ENCODE measurements at regions not wholly inside any gene's neighbourhood (a gene's known extent, or its start where the extent isn't known, plus 50 kb on each side); places are given as distances from the start of the nearest gene placed in this dataset.

DNA sequence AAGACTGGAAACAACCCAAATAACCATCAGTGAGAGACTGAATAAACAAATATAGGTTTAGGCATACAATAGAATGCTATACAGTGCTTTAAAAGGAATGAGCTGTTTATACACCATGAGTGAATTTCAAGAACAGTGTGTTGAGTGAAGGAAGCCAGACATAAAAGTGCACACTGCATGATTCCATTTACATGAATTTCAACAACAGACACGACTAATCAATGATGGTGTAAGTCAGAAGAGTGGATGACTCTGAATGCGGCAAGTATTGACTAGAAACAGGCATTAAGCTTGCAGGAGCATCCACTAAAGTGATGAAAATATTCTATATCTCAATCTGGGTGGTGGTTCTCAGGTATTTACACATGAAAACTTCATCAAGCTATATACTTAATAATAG, 142.7 kb upstream of the SLC39A10 start:
- Histone ChIP-seq H3F3A (ENCODE audit: insufficient read depth, low read length) (no peaks in the 10 kb centered on the region), H3K4me2 (ENCODE audit: low read depth, low read length) (no peak overlapping the region), H3K4me1 (ENCODE audit: low read length) (no peaks in the 10 kb centered on the region), H3K79me2 (ENCODE audit: low read length) (no peaks in the 10 kb centered on the region), H3K27ac (ENCODE audit: low read length) (no peak overlapping the region), H3K27me3 (replicated peaks; ENCODE audit: insufficient read depth, low read length) (no peaks in the 10 kb centered on the region), H3K4me3 (ENCODE audit: low read length) (no peak overlapping the region), H4K20me1 (ENCODE audit: insufficient read depth, low read length) (no peaks in the 10 kb centered on the region), H3K9me2 (replicated peaks; ENCODE audit: insufficient read depth, low read length) (no peaks in the 10 kb centered on the region), H2AFZ (ENCODE audit: low read length) (no peak overlapping the region), H3K9ac (ENCODE audit: low read length) (no peak overlapping the region), H3K36me3 (replicated peaks; ENCODE audit: insufficient read depth, low read length) (no peaks in the 10 kb centered on the region), H3K9me3 (replicated peaks; ENCODE audit: insufficient read depth, low read length) (no peaks in the 10 kb centered on the region)
- no peak for DNase-seq
- TF ChIP-seq, protein P1, sequence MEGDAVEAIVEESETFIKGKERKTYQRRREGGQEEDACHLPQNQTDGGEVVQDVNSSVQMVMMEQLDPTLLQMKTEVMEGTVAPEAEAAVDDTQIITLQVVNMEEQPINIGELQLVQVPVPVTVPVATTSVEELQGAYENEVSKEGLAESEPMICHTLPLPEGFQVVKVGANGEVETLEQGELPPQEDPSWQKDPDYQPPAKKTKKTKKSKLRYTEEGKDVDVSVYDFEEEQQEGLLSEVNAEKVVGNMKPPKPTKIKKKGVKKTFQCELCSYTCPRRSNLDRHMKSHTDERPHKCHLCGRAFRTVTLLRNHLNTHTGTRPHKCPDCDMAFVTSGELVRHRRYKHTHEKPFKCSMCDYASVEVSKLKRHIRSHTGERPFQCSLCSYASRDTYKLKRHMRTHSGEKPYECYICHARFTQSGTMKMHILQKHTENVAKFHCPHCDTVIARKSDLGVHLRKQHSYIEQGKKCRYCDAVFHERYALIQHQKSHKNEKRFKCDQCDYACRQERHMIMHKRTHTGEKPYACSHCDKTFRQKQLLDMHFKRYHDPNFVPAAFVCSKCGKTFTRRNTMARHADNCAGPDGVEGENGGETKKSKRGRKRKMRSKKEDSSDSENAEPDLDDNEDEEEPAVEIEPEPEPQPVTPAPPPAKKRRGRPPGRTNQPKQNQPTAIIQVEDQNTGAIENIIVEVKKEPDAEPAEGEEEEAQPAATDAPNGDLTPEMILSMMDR (IDR thresholded peaks at IDR 0.05; ENCODE audit: low read length): no peak
- TF ChIP-seq EZH2 (optimal IDR thresholded peaks at IDR 0.05; ENCODE audit: low read depth, low read length) (no peak), EZH2phosphoT487 (IDR thresholded peaks at IDR 0.05; ENCODE audit: low read length) (no peak)

DNA sequence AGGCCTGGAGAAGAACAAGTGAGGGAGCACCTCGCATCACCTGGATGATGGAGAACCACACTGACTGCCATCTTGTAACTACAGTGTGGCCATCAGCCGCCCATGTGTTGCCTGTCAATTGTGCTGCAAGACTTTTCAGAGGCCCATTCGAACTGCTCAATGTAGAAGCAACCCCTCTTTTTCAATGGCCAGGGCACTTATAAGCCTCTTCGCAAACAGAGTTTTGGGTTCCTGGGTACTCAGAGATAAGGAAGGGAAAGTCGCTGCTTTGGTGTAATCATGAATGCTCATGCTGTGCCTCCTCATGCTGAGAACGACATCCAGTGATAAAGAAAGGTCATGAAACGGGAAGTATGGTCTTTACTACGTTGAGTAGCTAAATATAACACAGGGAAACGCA, 143.9 kb upstream of the SLC39A10 start:
- no peaks in the 10 kb centered on the region for H3K79me2 ChIP-seq (ENCODE audit: low read length)
- H3F3A ChIP-seq (ENCODE audit: insufficient read depth, low read length): no peaks in the 10 kb centered on the region
- H4K20me1 ChIP-seq (ENCODE audit: insufficient read depth, low read length): no peaks in the 10 kb centered on the region
- no peaks in the 10 kb centered on the region for H3K9me2 ChIP-seq (replicated peaks; ENCODE audit: insufficient read depth, low read length)
- H3K27ac ChIP-seq (ENCODE audit: low read length): no peak overlapping the region
- no peak overlapping the region for H3K4me2 ChIP-seq (ENCODE audit: low read depth, low read length)
- no peaks in the 10 kb centered on the region for H3K27me3 ChIP-seq (replicated peaks; ENCODE audit: insufficient read depth, low read length)
- no peak overlapping the region for H3K9ac ChIP-seq (ENCODE audit: low read length)
- DNase-seq: no peak
- no peak overlapping the region for H2AFZ ChIP-seq (ENCODE audit: low read length)
- H3K4me3 ChIP-seq (ENCODE audit: low read length): no peak overlapping the region
- H3K36me3 ChIP-seq (replicated peaks; ENCODE audit: insufficient read depth, low read length): no peaks in the 10 kb centered on the region
- no peaks in the 10 kb centered on the region for H3K9me3 ChIP-seq (replicated peaks; ENCODE audit: insufficient read depth, low read length)
- no peaks in the 10 kb centered on the region for H3K4me1 ChIP-seq (ENCODE audit: low read length)
- TF ChIP-seq EZH2 (optimal IDR thresholded peaks at IDR 0.05; ENCODE audit: low read depth, low read length): no peak
- TF ChIP-seq, protein P1 (IDR thresholded peaks at IDR 0.05; ENCODE audit: low read length): no peak
- no peak for TF ChIP-seq EZH2phosphoT487 (IDR thresholded peaks at IDR 0.05; ENCODE audit: low read length)

DNA sequence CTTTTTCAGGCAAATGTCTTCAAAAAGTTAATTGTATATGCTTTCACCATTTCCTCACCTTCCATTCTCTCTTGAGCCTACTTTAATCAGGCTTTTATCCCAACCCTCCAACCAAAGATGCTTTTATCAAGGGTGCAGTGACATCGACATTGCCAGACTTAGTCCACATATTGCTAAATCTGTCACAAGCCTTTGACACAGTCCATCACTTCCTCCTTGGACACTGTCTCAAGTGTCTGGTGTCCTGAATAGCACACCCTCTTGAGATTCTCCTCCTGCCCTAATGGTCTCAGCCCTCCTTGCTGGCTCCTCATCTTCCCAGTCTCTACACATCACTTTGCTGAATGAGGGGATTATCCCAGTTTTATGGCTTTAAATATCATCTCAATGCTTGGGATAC, 147.5 kb upstream of the SLC39A10 start:
- H4K20me1 ChIP-seq (ENCODE audit: insufficient read depth, low read length): no peaks in the 10 kb centered on the region
- no peak overlapping the region for H3K4me2 ChIP-seq (ENCODE audit: low read depth, low read length)
- no peak overlapping the region for H3K4me3 ChIP-seq (ENCODE audit: low read length)
- DNase-seq: no peak
- no peaks in the 10 kb centered on the region for H3K36me3 ChIP-seq (replicated peaks; ENCODE audit: insufficient read depth, low read length)
- no peak for TF ChIP-seq EZH2 (optimal IDR thresholded peaks at IDR 0.05; ENCODE audit: low read depth, low read length)
- TF ChIP-seq, protein P1 (IDR thresholded peaks at IDR 0.05; ENCODE audit: low read length): no peak
- TF ChIP-seq EZH2phosphoT487 (IDR thresholded peaks at IDR 0.05; ENCODE audit: low read length): no peak
- H3K9ac ChIP-seq (ENCODE audit: low read length): no peak overlapping the region
- no peaks in the 10 kb centered on the region for H3K27me3 ChIP-seq (replicated peaks; ENCODE audit: insufficient read depth, low read length)
- H2AFZ ChIP-seq (ENCODE audit: low read length): no peak overlapping the region
- no peak overlapping the region for H3K27ac ChIP-seq (ENCODE audit: low read length)
- H3K9me3 ChIP-seq (replicated peaks; ENCODE audit: insufficient read depth, low read length): no peaks in the 10 kb centered on the region
- H3K9me2 ChIP-seq (replicated peaks; ENCODE audit: insufficient read depth, low read length): no peaks in the 10 kb centered on the region
- H3K4me1 ChIP-seq (ENCODE audit: low read length): no peaks in the 10 kb centered on the region
- H3F3A ChIP-seq (ENCODE audit: insufficient read depth, low read length): no peaks in the 10 kb centered on the region
- H3K79me2 ChIP-seq (ENCODE audit: low read length): no peaks in the 10 kb centered on the region
